GM12878 (cell line): ENCODE measurements at regions not wholly inside any gene's neighbourhood (a gene's known extent, or its start where the extent isn't known, plus 50 kb on each side); places are given as distances from the start of the nearest gene placed in this dataset.

Experiments used
- ATAC-seq: fragments of 200-7000 bp; cut with Tn5 transposase; 3 replicates; pipeline ENCODE4 v1.9.1; 2020; ENCODE audit warnings: mild to moderate bottlenecking, moderate library complexity
- BruUV-seq: library from RNA; stranded (reverse); fragments of 400-500 nt; replicated peaks from 2 replicates; lab custom pipeline; 2021; lab: Mats Ljungman, UMichigan
- CTCF ChIA-PET: fragments of 300-600 bp; sonication (Branson Sonifier 250); formaldehyde crosslinking; extraction: SDS; loops from one replicate; lab custom pipeline; 2021; ENCODE audit warnings: inconsistent platforms; lab: Yijun Ruan, JAX
- POLR2A ChIA-PET: fragments of 350-600 bp; formaldehyde crosslinking; extraction: SDS; loops from one replicate; lab custom pipeline; 2021; ENCODE audit warnings: inconsistent platforms; lab: Charles Lee
- RAD21 ChIA-PET: fragments of 300-600 bp; sonication (Branson Sonifier 250); formaldehyde crosslinking; loops from one replicate; lab custom pipeline; 2023; ENCODE audit warnings: antibody characterized with exemption; ENCODE audit not compliant: unreplicated experiment; lab: Charles Lee
- SMC1A ChIA-PET: fragments of 300-600 bp; sonication (Branson Sonifier 250); formaldehyde crosslinking; loops from one replicate; lab custom pipeline; 2023; ENCODE audit not compliant: unreplicated experiment, uncharacterized antibody; lab: Charles Lee
- DNase-seq: peaks from one replicate; pipeline ENCODE4 v3.0.0-alpha.2; 2011; ENCODE audit warnings: low read depth, low spot score
- FAIRE-seq: peaks from 3 replicates; lab custom pipeline; 2011; peaks lifted over from hg19 to GRCh38; lab: Jason Lieb, UNC
- H2AFZ ChIP-seq: 2 replicates; pipeline ENCODE4 v1.6.0; 2011; ENCODE audit warnings: low read depth, low read length, control low read depth; ENCODE audit not compliant: control insufficient read depth
- H3K27ac ChIP-seq: 2 replicates; pipeline ENCODE4 v1.5.1; 2011; ENCODE audit warnings: control low read depth; ENCODE audit not compliant: control insufficient read depth, insufficient read depth
- H3K27me3 ChIP-seq, 2 experiments: replicated peaks in 1 of 2; 2 replicates each; pipeline versions ENCODE4 v1.6.0 to v1.6.1; 2011; ENCODE audit warnings: low read length in 1 of 2; ENCODE audit not compliant: control insufficient read depth in 2 of 2, insufficient read depth in 2 of 2
- H3K36me3 ChIP-seq, 2 experiments: 2 replicates each; pipeline ENCODE4 v1.5.1; 2011; ENCODE audit warnings: low read length in 1 of 2; ENCODE audit not compliant: control insufficient read depth in 2 of 2, insufficient read depth in 2 of 2
- H3K4me1 ChIP-seq: 2 replicates; pipeline ENCODE4 v1.6.1; 2011; ENCODE audit warnings: mild to moderate bottlenecking, low read length, moderate library complexity, mixed read lengths; ENCODE audit not compliant: control insufficient read depth, insufficient read depth
- H3K4me2 ChIP-seq: 2 replicates; pipeline ENCODE4 v1.6.0; 2011; ENCODE audit warnings: control low read depth; ENCODE audit not compliant: control insufficient read depth, insufficient read depth
- H3K4me3 ChIP-seq: fragments of 200-600 bp; sonication (generic); 2 replicates; pipeline ENCODE4 v1.5.1; 2016
- H3K79me2 ChIP-seq: 2 replicates; pipeline ENCODE4 v1.6.0; 2011; ENCODE audit warnings: low read length; ENCODE audit not compliant: control insufficient read depth, insufficient read depth
- H3K9ac ChIP-seq: 2 replicates; pipeline ENCODE4 v1.8.0; 2011; ENCODE audit warnings: low read length, control low read depth, mixed read lengths; ENCODE audit not compliant: control insufficient read depth, insufficient read depth
- H3K9me3 ChIP-seq: replicated peaks from 3 replicates; pipeline ENCODE4 v1.5.1; 2011; ENCODE audit warnings: mild to moderate bottlenecking, low read length; ENCODE audit not compliant: control insufficient read depth, insufficient read depth
- H4K20me1 ChIP-seq: 2 replicates; pipeline ENCODE4 v1.6.0; 2011; ENCODE audit not compliant: control insufficient read depth, insufficient read depth
- IRF4 ChIP-seq: IDR thresholded peaks from 2 replicates; pipeline ENCODE4 v1.6.1; 2011; ENCODE audit warnings: low read depth, low read length
- NR2F1 ChIP-seq: fragments of 450-650 bp; conservative IDR thresholded peaks from 2 replicates; pipeline ENCODE4 v1.6.1; 2017; ENCODE audit warnings: mild to moderate bottlenecking
- POLR2AphosphoS5 ChIP-seq: IDR thresholded peaks from 2 replicates; pipeline ENCODE4 v1.6.1; 2011; ENCODE audit warnings: mild to moderate bottlenecking, low read length, inconsistent platforms
- ZSCAN29 ChIP-seq: fragments of 450-650 bp; IDR thresholded peaks from 2 replicates; pipeline ENCODE4 v1.6.1; 2017; ENCODE audit warnings: mild to moderate bottlenecking, moderate library complexity
- WGBS: methylation state at CpG from one replicate; pipeline ENCODE4 v1.1.6; 2016; ENCODE audit warnings: low lambda C conversion rate; ENCODE audit not compliant: insufficient replicate concordance, insufficient coverage; ENCODE audit errors: missing lambda C conversion rate; 5-methylcytosine and 5-hydroxymethylcytosine counted together
- in situ Hi-C: fragments of 300-500 bp; cut with MboI; formaldehyde crosslinking; loops from 9 replicates; pipeline ENCODE4 v1.14.3; 2018; ENCODE audit warnings: mixed read lengths
- intact Hi-C: fragments of 100-400 bp; cut with micrococcal nuclease; formaldehyde crosslinking; loops from one replicate; pipeline ENCODE4 v1.14.2; 2022; ENCODE audit not compliant: unreplicated experiment
- TF ChIP-seq, protein P1 (sequence below): IDR thresholded peaks from 2 replicates; pipeline ENCODE4 v1.6.1; 2012; ENCODE audit warnings: low read depth, low read length, improper control_type of control experiment
- TF ChIP-seq, protein P2 (sequence below): fragments of 450-650 bp; IDR thresholded peaks from 2 replicates; pipeline ENCODE4 v1.6.1; 2017; ENCODE audit warnings: mild to moderate bottlenecking, moderate library complexity

- Histone ChIP-seq H3K9ac (no peak overlapping the region), H3K4me2 (no peak overlapping the region), H3K79me2 (peaks cover 2% of the 10 kb centered on the region), H4K20me1 (no peaks in the 10 kb centered on the region), H3K27me3 (no peaks in the 10 kb centered on the region), H3K27ac (no peak overlapping the region), H3K4me3 (no peak overlapping the region), H3K9me3 (no peaks in the 10 kb centered on the region), H3K4me1 (no peaks in the 10 kb centered on the region), H2AFZ (no peak overlapping the region), H3K36me3 (no peaks in the 10 kb centered on the region; a peak in 1 of 4 replicates)
- in situ Hi-C loops (no loop called here), intact Hi-C loops (no loop called here)
- no peak for FAIRE-seq
- 100% methylated on average over 1 of the region's 1 CpG for WGBS
- no TSS peak for BruUV-seq
- ChIA-PET CTCF (no interaction called here), SMC1A (interaction anchor here (1.0 to 1.4 kb wide), 2 partner anchors 14 to 65 kb away, joined by 3 to 4 read pairs; no protein-coding TSS in a partner anchor), POLR2A (no interaction called here), RAD21 (no interaction called here)
- ATAC-seq = no peak
- no peak for DNase-seq
- no peak for TF ChIP-seq IRF4
- TF ChIP-seq, protein P1, sequence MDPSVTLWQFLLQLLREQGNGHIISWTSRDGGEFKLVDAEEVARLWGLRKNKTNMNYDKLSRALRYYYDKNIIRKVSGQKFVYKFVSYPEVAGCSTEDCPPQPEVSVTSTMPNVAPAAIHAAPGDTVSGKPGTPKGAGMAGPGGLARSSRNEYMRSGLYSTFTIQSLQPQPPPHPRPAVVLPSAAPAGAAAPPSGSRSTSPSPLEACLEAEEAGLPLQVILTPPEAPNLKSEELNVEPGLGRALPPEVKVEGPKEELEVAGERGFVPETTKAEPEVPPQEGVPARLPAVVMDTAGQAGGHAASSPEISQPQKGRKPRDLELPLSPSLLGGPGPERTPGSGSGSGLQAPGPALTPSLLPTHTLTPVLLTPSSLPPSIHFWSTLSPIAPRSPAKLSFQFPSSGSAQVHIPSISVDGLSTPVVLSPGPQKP = no peak
- no peak for TF ChIP-seq POLR2AphosphoS5
- no peak for TF ChIP-seq NR2F1
- TF ChIP-seq, protein P2, sequence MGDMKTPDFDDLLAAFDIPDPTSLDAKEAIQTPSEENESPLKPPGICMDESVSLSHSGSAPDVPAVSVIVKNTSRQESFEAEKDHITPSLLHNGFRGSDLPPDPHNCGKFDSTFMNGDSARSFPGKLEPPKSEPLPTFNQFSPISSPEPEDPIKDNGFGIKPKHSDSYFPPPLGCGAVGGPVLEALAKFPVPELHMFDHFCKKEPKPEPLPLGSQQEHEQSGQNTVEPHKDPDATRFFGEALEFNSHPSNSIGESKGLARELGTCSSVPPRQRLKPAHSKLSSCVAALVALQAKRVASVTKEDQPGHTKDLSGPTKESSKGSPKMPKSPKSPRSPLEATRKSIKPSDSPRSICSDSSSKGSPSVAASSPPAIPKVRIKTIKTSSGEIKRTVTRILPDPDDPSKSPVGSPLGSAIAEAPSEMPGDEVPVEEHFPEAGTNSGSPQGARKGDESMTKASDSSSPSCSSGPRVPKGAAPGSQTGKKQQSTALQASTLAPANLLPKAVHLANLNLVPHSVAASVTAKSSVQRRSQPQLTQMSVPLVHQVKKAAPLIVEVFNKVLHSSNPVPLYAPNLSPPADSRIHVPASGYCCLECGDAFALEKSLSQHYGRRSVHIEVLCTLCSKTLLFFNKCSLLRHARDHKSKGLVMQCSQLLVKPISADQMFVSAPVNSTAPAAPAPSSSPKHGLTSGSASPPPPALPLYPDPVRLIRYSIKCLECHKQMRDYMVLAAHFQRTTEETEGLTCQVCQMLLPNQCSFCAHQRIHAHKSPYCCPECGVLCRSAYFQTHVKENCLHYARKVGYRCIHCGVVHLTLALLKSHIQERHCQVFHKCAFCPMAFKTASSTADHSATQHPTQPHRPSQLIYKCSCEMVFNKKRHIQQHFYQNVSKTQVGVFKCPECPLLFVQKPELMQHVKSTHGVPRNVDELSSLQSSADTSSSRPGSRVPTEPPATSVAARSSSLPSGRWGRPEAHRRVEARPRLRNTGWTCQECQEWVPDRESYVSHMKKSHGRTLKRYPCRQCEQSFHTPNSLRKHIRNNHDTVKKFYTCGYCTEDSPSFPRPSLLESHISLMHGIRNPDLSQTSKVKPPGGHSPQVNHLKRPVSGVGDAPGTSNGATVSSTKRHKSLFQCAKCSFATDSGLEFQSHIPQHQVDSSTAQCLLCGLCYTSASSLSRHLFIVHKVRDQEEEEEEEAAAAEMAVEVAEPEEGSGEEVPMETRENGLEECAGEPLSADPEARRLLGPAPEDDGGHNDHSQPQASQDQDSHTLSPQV = no peak
- no peak for TF ChIP-seq ZSCAN29
Measured at GRCh38 chr6:144416773-144417172, 131.6 kb downstream of the UTRN start.
